ENCODE measurements at regions not wholly inside any gene's neighbourhood (a gene's known extent, or its start where the extent isn't known, plus 50 kb on each side); places are given as distances from the start of the nearest gene placed in this dataset.

DNA sequence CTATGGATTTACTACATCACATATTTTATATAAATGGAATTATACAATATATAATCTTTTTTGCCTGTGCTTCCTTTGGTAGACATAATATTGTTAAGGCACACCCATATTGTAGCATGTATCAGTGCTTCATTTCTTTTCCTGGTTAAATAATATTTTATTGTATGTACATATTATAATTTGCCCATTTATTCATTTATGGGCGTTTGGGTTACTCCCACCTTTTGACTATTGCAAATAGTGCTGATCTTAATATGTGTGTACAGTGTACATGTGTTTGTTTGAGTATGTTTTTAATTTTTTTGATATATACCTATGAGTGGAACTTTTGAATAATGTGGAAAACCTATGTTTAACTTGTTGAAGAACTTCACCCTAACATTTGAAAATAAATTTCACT is 804.2 kb downstream of the DHX35 start:
- TF ChIP-seq, protein P1, sequence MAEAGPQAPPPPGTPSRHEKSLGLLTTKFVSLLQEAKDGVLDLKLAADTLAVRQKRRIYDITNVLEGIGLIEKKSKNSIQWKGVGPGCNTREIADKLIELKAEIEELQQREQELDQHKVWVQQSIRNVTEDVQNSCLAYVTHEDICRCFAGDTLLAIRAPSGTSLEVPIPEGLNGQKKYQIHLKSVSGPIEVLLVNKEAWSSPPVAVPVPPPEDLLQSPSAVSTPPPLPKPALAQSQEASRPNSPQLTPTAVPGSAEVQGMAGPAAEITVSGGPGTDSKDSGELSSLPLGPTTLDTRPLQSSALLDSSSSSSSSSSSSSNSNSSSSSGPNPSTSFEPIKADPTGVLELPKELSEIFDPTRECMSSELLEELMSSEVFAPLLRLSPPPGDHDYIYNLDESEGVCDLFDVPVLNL (CRISPR knock-in tag; IDR thresholded peaks at IDR 0.05; ENCODE audit: borderline replicate concordance, low read depth): no peak
- no peak for TF ChIP-seq CTCF (IDR thresholded peaks at IDR 0.05)
- TF ChIP-seq ZNF423 (CRISPR knock-in tag; IDR thresholded peaks at IDR 0.05): no peak
- TF ChIP-seq SP1 (CRISPR knock-in tag; conservative IDR thresholded peaks at IDR 0.05): no peak
- TF ChIP-seq STAT6 (CRISPR knock-in tag; conservative IDR thresholded peaks at IDR 0.05; ENCODE audit: low read depth): no peak
- TF ChIP-seq ZNF138 (CRISPR knock-in tag; conservative IDR thresholded peaks at IDR 0.05): no peak
- no peak for TF ChIP-seq ZNF317 (CRISPR knock-in tag; IDR thresholded peaks at IDR 0.05; ENCODE audit: borderline replicate concordance, low read depth)
- no peak for TF ChIP-seq ELF4 (CRISPR knock-in tag; IDR thresholded peaks at IDR 0.05; ENCODE audit: low read depth)
- no peak for TF ChIP-seq ZSCAN18 (CRISPR knock-in tag; IDR thresholded peaks at IDR 0.05)
- TF ChIP-seq MAX (CRISPR knock-in tag; IDR thresholded peaks at IDR 0.05): no peak
- TF ChIP-seq NR1H2 (CRISPR knock-in tag; IDR thresholded peaks at IDR 0.05): no peak
- no peak for TF ChIP-seq ETV6 (CRISPR knock-in tag; IDR thresholded peaks at IDR 0.05)

Data from WTC11 (cell line).